GM21381 (cell line): ENCODE measurements at regions not wholly inside any gene's neighbourhood (a gene's known extent, or its start where the extent isn't known, plus 50 kb on each side); places are given as distances from the start of the nearest gene placed in this dataset.
"Not testable (repeated sequence)": the region's sequence is repeated elsewhere in the genome, so short reads cannot be mapped to it uniquely, and the experiment has no call there.

Experiments used
- ATAC-seq: cut with Tn5 transposase; IDR thresholded peaks from one replicate; pipeline ENCODE4 v1.9.1; 2021; ENCODE audit warnings: mild to moderate bottlenecking, moderate library complexity; ENCODE audit not compliant: unreplicated experiment

- no peak for ATAC-seq
These were observed 356.7 kb downstream of the QKI start for GRCh38 chr6:163771180-163771579.

DNA sequence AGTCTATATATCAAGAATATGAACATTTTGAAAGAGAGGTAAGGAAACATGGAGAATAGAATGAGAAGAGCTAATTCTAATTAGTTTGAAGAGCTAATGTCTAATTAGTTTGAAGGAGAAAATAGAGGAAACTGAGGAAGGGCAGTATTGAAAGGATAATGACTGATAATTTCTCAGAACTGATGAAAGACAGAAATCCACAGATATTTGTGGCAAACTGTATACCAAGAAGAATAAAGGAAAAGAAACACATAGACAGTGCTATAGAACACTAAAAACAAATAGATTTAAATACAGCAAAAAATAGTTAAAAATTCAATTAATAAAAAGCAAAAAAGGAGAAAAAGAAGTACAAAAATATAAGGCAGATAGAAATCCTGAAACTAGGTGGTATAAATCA is 354.4 kb downstream of the QKI start:
- no peak for ATAC-seq

GRCh38 chr6:163766936-163767335 is 352.4 kb downstream of the QKI start:
- no peak for ATAC-seq

- ATAC-seq: no peak
These were observed 350.8 kb downstream of the QKI start for GRCh38 chr6:163765335-163765734.

GRCh38 chr6:163764565-163764964 is 350.0 kb downstream of the QKI start:
- ATAC-seq: no peak

DNA sequence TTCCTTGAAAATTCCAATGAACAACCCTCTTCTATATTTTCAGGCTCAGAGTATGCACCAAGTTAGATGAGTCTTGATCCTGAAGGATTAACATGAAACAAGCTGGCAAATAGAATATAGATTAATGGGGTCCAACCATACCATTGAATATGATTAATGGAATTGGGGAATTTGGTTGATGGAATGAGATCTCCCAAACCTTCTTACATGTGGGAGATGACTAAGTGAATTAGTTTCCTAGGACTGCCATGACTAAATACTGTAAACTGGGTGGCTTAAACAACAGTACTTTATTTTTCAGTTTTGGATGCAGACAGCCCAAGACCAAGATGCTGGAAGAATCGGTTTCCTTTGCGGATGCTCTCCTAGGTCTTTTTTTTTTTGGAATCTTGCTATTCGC is 347.0 kb downstream of the QKI start:
- no peak for ATAC-seq

DNA sequence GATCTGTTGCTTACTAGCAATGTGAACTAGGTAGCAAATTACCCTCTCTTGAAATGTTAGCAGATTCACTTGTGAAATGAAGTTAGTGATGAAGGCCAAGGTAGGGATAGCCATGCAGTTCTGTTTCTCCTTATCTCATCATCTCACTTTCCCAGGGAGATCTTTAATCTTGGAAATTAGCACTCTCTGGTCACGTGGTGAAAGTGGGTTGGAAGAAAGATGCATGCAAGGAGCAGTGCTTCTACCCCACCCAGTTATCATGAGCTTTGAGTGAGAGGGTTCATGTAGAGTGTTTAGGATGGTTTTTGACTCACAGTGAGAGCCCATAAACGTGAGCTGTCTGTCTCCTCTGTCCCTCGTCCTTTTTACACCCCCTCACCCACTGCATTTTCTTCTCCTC is 346.3 kb downstream of the QKI start:
- no peak for ATAC-seq

DNA sequence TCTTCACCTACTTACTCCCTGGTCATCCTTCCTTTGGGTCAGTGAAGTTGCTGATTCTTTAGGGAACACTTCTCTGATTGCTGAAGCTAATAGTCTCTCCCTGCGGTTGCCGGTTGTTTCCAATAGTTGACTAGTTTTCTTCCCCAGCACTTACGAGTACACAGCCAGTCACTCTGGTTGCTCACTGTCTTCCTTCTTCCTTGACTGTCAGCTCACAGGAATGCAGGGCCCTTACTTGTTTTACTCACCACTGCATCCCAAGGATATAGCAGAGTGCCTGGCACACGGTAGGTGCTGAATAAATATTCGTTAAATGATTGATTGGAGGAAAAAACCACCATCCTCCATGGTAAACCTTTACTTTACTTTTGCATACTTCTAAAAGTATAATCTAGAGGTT is 345.0 kb downstream of the QKI start:
- ATAC-seq: no peak

GRCh38 chr6:163757520-163757919 is 343.0 kb downstream of the QKI start:
- no peak for ATAC-seq

- ATAC-seq: peak; percentile 100
These were observed 341.6 kb downstream of the QKI start for GRCh38 chr6:163756079-163756478.

GRCh38 chr6:163754866-163755265 is 340.3 kb downstream of the QKI start:
- no peak for ATAC-seq

GRCh38 chr6:163753430-163753829 is 338.9 kb downstream of the QKI start:
- no peak for ATAC-seq

DNA sequence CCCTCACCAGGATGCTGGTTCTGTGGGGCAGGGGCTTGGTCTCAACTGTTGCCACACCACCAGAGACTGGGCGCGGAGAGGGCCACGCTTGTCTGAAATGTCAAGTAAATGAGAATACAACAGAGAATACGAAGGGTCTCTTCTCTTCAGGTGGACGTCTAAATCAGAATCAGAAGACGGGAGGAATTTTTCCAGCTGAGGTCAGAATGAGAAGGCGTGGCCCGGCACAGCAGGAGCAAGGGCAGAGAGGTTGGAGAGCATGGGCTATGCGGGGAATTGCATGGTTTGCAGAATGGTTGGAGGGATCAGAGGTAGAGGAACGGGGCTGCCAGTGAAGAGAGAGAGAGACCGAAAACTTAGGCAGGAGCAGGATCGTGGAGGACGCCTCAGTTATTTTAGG is 337.9 kb downstream of the QKI start:
- no peak for ATAC-seq

DNA sequence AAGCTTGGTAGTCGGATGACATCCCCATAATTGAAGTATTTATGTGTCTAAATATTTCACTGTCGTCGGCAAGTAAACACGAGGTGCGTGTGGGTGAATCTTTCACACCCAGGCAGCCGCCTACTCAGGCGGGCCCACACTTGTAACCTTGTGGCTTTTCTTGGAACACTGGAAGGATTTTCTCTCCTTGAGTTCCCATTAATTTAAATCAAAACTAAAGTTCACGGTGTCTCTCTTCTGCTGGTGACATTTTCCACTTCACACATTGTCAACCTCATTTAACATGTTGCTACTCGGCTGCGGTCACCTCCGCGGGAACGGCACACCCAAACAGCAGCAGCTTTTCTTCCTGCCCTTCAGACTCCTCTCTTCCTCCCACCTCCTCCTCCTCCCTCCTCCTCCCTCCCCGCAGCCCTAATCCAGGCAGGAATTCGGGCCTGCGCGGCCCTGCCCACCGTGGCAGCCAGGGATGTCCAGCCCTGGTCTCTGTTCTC is 336.6 kb downstream of the QKI start:
- no peak for ATAC-seq

- no peak for ATAC-seq
These were observed 336.0 kb downstream of the QKI start for GRCh38 chr6:163750431-163751031.

DNA sequence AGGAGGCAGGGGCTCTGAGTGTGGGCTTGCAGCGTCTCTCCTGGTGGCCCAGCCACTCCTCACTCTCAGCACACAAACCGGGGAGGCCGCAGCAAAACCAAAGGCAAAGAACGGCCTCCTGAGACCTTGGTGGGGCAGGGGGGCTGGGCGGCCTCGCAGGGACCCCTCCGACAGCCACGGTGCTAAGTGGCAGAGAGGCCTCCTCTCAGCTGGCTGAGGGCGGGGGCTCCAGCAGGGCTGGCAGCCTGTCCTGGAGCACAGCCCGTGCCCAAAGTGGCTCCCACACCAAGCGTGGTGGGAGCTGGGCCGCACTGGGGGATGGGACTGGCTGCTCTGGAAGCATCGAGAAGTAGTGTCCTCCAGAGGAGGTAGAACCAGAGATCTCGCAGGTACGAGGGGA is 334.4 kb downstream of the QKI start:
- ATAC-seq: no peak

GRCh38 chr6:163748036-163748435 is 333.5 kb downstream of the QKI start:
- ATAC-seq: no peak

DNA sequence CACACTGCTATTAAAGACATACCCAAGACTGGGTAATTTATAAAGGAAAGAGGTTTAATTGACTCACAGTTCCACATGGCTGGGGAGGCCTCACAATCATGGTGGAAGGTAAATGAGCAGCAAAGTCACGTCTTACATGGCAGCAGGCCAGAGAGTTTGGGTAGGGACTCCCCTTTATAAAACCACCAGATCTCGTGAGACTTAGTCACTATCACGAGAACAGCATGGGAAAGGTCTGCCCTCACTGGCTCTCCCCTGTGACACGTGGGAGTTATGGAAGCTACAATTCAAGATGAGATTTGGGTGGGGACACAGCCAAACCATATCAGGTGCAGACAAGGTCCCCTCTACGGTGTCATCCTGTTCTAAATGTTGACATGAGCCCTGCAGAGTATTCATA is 332.5 kb downstream of the QKI start:
- ATAC-seq: not testable (repeated sequence)

DNA sequence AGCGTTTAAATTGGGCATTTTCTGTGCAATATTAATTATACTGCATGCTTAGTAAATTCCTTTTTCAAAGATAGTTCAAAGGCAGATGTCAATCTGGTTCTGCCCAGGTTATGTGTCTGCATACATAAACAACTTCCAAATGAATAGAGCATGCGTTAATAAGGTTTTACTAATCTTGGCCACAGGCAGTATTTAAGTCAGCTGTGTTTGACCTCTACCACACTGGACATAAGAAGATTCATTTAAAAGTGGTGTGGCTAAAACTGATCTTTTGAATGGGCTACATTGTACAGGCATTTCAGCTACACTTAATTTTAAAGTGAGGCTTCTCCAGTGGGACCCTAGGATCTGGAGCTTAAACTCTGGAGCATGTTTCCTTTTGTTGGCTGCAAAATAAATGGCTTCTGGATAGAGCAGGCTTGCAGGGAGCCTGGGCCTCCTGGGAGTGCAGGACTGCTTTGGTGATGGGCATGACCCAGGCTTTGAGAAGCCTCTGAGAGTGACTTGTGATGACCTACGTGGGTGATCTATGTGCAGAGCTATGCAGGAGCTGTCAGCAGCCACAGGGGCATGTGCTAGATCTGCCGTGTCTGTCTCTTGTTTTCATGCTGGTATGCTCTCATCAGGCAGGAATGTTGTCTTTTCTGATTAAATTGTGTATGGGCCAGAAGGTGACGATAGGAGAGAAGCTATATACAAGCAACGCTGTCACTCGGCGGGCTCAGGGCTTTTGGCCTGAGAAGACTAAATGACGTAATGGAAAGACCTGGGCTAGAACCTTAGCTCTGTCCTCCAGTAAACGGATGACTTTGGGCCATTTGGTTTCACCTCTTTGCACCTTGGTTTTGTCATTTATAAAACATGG is 331.2 kb downstream of the QKI start:
- ATAC-seq: no peak

- ATAC-seq: no peak
These were observed 329.9 kb downstream of the QKI start for GRCh38 chr6:163744256-163744925.

- no peak for ATAC-seq
These were observed 329.3 kb downstream of the QKI start for GRCh38 chr6:163743796-163744195.
